H1 (cell line): ENCODE measurements at regions not wholly inside any gene's neighbourhood (a gene's known extent, or its start where the extent isn't known, plus 50 kb on each side); places are given as distances from the start of the nearest gene placed in this dataset.

Experiments
- EP300 ChIP-seq, 2 experiments: IDR thresholded peaks; 1 replicate in 1 of 2; 2 replicates in 1 of 2; pipeline ENCODE4 v1.6.1; 2011 to 2012; ENCODE audit warnings: low read depth in 2 of 2, low read length in 2 of 2, mild to moderate bottlenecking in 2 of 2, borderline replicate concordance in 1 of 2, inconsistent platforms in 1 of 2, moderate library complexity in 1 of 2
- JUND ChIP-seq: IDR thresholded peaks from 2 replicates; pipeline ENCODE4 v1.6.1; 2011; ENCODE audit warnings: mild to moderate bottlenecking, improper control_type of control experiment, low read length
- MAFK ChIP-seq: IDR thresholded peaks from 2 replicates; pipeline ENCODE4 v1.6.1; 2012; ENCODE audit warnings: low read depth, mild to moderate bottlenecking, improper control_type of control experiment, low read length
- NANOG ChIP-seq: IDR thresholded peaks from 2 replicates; pipeline ENCODE4 v1.6.1; 2011; ENCODE audit warnings: low read length, low read depth, mild to moderate bottlenecking, inconsistent platforms; ENCODE audit not compliant: insufficient read depth, poor library complexity, severe bottlenecking
- POLR2A ChIP-seq, 2 experiments: IDR thresholded peaks; 1 replicate in 1 of 2; 2 replicates in 1 of 2; pipeline ENCODE4 v1.6.1; 2011; ENCODE audit warnings: low read depth in 2 of 2, low read length in 2 of 2, mild to moderate bottlenecking in 2 of 2; ENCODE audit errors: control extremely low read depth in 1 of 2
- POLR2AphosphoS5 ChIP-seq: IDR thresholded peaks from 2 replicates; pipeline ENCODE4 v1.6.1; 2011; ENCODE audit warnings: low read depth, low read length
- RAD21 ChIP-seq, 2 experiments: IDR thresholded peaks in 1 of 2; conservative IDR thresholded peaks in 1 of 2; 2 replicates each; pipeline ENCODE4 v1.6.1; 2011; ENCODE audit warnings: low read depth in 2 of 2, low read length in 2 of 2, improper control_type of control experiment in 1 of 2, inconsistent platforms in 1 of 2, mild to moderate bottlenecking in 1 of 2, moderate library complexity in 1 of 2
- RNF2 ChIP-seq: fragments of 200-900, 300-1000 bp; sonication (generic); IDR thresholded peaks from 2 replicates; pipeline ENCODE4 v1.7.1; 2016; ENCODE audit warnings: borderline replicate concordance, low read depth, mild to moderate bottlenecking, antibody characterized with exemption, low read length; ENCODE audit not compliant: poor library complexity, severe bottlenecking; ENCODE audit errors: missing control alignments
- SP1 ChIP-seq: IDR thresholded peaks from 2 replicates; pipeline ENCODE4 v1.6.1; 2011; ENCODE audit warnings: low read depth, low read length
- SP2 ChIP-seq: IDR thresholded peaks from 2 replicates; pipeline ENCODE4 v1.6.1; 2012; ENCODE audit warnings: mild to moderate bottlenecking, low read length, inconsistent platforms
- ZNF274 ChIP-seq: IDR thresholded peaks from 2 replicates; pipeline ENCODE4 v1.7.0; 2012; ENCODE audit warnings: low read length, borderline replicate concordance; ENCODE audit errors: extremely low read depth
- TF ChIP-seq, protein P1 (sequence below), 3 experiments: IDR thresholded peaks; 1 replicate in 2 of 3; 2 replicates in 1 of 3; pipeline versions ENCODE4 v1.5.1 to v1.6.1; 2011; ENCODE audit warnings: low read length in 3 of 3, mild to moderate bottlenecking in 3 of 3, inconsistent platforms in 2 of 3, low read depth in 1 of 3, moderate library complexity in 1 of 3; ENCODE audit not compliant: insufficient read depth in 1 of 3; ENCODE audit errors: control extremely low read depth in 1 of 3
- TF ChIP-seq, protein P2 (sequence below): IDR thresholded peaks from 2 replicates; pipeline ENCODE4 v1.6.1; 2012; ENCODE audit warnings: inconsistent platforms
- TF ChIP-seq, protein P3 (sequence below): IDR thresholded peaks from 2 replicates; pipeline ENCODE4 v1.6.1; 2012; ENCODE audit warnings: inconsistent platforms

DNA sequence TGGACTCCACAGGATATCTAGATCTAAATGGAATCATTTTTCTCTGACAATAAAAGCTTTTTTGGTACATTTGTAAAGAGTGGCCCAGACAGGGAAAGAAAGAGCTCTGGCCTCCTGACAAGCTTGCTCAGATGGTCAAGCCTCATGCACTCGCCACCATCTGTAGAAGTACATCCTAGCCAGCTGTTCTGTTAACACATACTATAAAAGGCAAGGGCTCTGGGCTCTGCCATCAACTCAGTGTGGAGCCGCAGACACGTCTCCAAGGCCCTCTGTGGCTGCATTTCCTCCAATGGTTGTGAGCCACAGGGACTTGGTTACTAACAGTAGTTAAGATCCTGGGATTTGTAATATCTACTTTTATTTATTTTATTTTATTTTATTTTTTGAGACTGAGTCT lies 70.8 kb upstream of the KDM7A start:
- no peak for TF ChIP-seq NANOG
- no peak for TF ChIP-seq RNF2
- TF ChIP-seq, protein P1, sequence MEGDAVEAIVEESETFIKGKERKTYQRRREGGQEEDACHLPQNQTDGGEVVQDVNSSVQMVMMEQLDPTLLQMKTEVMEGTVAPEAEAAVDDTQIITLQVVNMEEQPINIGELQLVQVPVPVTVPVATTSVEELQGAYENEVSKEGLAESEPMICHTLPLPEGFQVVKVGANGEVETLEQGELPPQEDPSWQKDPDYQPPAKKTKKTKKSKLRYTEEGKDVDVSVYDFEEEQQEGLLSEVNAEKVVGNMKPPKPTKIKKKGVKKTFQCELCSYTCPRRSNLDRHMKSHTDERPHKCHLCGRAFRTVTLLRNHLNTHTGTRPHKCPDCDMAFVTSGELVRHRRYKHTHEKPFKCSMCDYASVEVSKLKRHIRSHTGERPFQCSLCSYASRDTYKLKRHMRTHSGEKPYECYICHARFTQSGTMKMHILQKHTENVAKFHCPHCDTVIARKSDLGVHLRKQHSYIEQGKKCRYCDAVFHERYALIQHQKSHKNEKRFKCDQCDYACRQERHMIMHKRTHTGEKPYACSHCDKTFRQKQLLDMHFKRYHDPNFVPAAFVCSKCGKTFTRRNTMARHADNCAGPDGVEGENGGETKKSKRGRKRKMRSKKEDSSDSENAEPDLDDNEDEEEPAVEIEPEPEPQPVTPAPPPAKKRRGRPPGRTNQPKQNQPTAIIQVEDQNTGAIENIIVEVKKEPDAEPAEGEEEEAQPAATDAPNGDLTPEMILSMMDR (IDR thresholded peaks at IDR 0.05; ENCODE audit: control extremely low read depth in 1 of 3, insufficient read depth in 1 of 3, low read depth in 1 of 3, low read length in 3 of 3): no peak
- TF ChIP-seq POLR2AphosphoS5: no peak
- TF ChIP-seq POLR2A (IDR thresholded peaks at IDR 0.05; ENCODE audit: control extremely low read depth in 1 of 2, low read depth in 2 of 2, low read length in 2 of 2): no peak
- no peak for TF ChIP-seq EP300 (IDR thresholded peaks at IDR 0.05; ENCODE audit: borderline replicate concordance in 1 of 2, low read depth in 2 of 2, low read length in 2 of 2)
- TF ChIP-seq JUND: no peak
- no peak for TF ChIP-seq ZNF274
- TF ChIP-seq RAD21 (IDR thresholded peaks at IDR 0.05 in 1 of 2, conservative IDR thresholded peaks at IDR 0.05 in 1 of 2; ENCODE audit: low read depth in 2 of 2, low read length in 2 of 2): no peak
- no peak for TF ChIP-seq MAFK
- TF ChIP-seq, protein P2, sequence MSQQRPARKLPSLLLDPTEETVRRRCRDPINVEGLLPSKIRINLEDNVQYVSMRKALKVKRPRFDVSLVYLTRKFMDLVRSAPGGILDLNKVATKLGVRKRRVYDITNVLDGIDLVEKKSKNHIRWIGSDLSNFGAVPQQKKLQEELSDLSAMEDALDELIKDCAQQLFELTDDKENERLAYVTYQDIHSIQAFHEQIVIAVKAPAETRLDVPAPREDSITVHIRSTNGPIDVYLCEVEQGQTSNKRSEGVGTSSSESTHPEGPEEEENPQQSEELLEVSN: no peak
- TF ChIP-seq, protein P3, sequence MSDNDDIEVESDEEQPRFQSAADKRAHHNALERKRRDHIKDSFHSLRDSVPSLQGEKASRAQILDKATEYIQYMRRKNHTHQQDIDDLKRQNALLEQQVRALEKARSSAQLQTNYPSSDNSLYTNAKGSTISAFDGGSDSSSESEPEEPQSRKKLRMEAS: no peak
- no peak for TF ChIP-seq SP1
- TF ChIP-seq SP2: no peak
